ENCODE measurements at regions not wholly inside any gene's neighbourhood (a gene's known extent, or its start where the extent isn't known, plus 50 kb on each side); places are given as distances from the start of the nearest gene placed in this dataset.

- TF ChIP-seq CTCF (IDR thresholded peaks at IDR 0.05), result no peak
- no peak for TF ChIP-seq POLR2A (IDR thresholded peaks at IDR 0.05)
Observed at GRCh38 chr18:51300912-51301311, 103.4 kb upstream of the MEX3C start.

Measured in uterus (tissue), 2 donors.